ENCODE measurements at regions not wholly inside any gene's neighbourhood (a gene's known extent, or its start where the extent isn't known, plus 50 kb on each side); places are given as distances from the start of the nearest gene placed in this dataset.

GRCh38 chr18:78422336-78422735 is 557.3 kb upstream of the SALL3 start:
- H3K27me3 ChIP-seq, result no peaks in the 10 kb centered on the region
- H3K9me3 ChIP-seq, result no peaks in the 10 kb centered on the region
- 59 to 79% methylated on average over 4 to 7 of the region's 7 CpGs for WGBS, 2 donors (ENCODE audit: low coverage in 1 of 2)
- TF ChIP-seq POLR2AphosphoS5 (IDR thresholded peaks at IDR 0.05), result no peak
- intact Hi-C loops (cut with DNase I; ENCODE audit: low total_unique reads) (no loop called here), in situ Hi-C loops (cut with MboI; ENCODE audit: low pct_ligation_motif_present in 1 of 4, low pct_unique_long_range_greater_than_20kb in 1 of 4, low sequenced_read_pairs in 3 of 4) (no loop called here)
- no peaks in the 10 kb centered on the region for H3K4me1 ChIP-seq
- no peaks in the 10 kb centered on the region for H3K36me3 ChIP-seq
- DNase-seq, result no peak
- H3K27ac ChIP-seq, result no peak overlapping the region
- H3K4me3 ChIP-seq, result no peak overlapping the region

GRCh38 chr18:78423811-78424210 is 555.8 kb upstream of the SALL3 start:
- no peak overlapping the region for H3K27ac ChIP-seq
- in situ Hi-C loops (cut with MboI; ENCODE audit: low pct_ligation_motif_present in 1 of 4, low pct_unique_long_range_greater_than_20kb in 1 of 4, low sequenced_read_pairs in 3 of 4) (no loop called here), intact Hi-C loops (cut with DNase I; ENCODE audit: low total_unique reads) (no loop called here)
- H3K36me3 ChIP-seq, result no peaks in the 10 kb centered on the region
- no peaks in the 10 kb centered on the region for H3K27me3 ChIP-seq
- 68 to 87% methylated on average over 12 of the region's 12 CpGs for WGBS, 2 donors (ENCODE audit: low coverage in 1 of 2)
- no peaks in the 10 kb centered on the region for H3K9me3 ChIP-seq
- no peak for DNase-seq
- H3K4me3 ChIP-seq, result no peak overlapping the region
- no peak for TF ChIP-seq POLR2AphosphoS5 (IDR thresholded peaks at IDR 0.05)
- no peak for TF ChIP-seq EP300 (IDR thresholded peaks at IDR 0.05; ENCODE audit: low read depth)
- H3K4me1 ChIP-seq, result no peaks in the 10 kb centered on the region

- H3K27ac ChIP-seq, result no peak overlapping the region
- H3K9me3 ChIP-seq, result no peaks in the 10 kb centered on the region
- in situ Hi-C loops (cut with MboI; ENCODE audit: low pct_ligation_motif_present in 1 of 4, low pct_unique_long_range_greater_than_20kb in 1 of 4, low sequenced_read_pairs in 3 of 4), result no loop called here
- no peaks in the 10 kb centered on the region for H3K4me1 ChIP-seq
- TF ChIP-seq POLR2A (IDR thresholded peaks at IDR 0.05) (no peak), CTCF (IDR thresholded peaks at IDR 0.05) (no peak), POLR2AphosphoS5 (IDR thresholded peaks at IDR 0.05) (no peak), EP300 (IDR thresholded peaks at IDR 0.05; ENCODE audit: low read depth) (no peak)
- 62 to 67% methylated on average over 2 to 7 of the region's 7 CpGs for WGBS, 2 donors (ENCODE audit: low coverage in 1 of 2)
- intact Hi-C loops (cut with DNase I; ENCODE audit: low total_unique reads), result no loop called here
- no peaks in the 10 kb centered on the region for H3K27me3 ChIP-seq
- no peak overlapping the region for H3K4me3 ChIP-seq
- no peak for DNase-seq
- no peaks in the 10 kb centered on the region for H3K36me3 ChIP-seq
Observed at GRCh38 chr18:78424403-78425018, 555.1 kb upstream of the SALL3 start.

GRCh38 chr18:78425019-78425412 is 554.6 kb upstream of the SALL3 start:
- intact Hi-C loops (cut with DNase I; ENCODE audit: low total_unique reads) (no loop called here), in situ Hi-C loops (cut with MboI; ENCODE audit: low pct_ligation_motif_present in 1 of 4, low pct_unique_long_range_greater_than_20kb in 1 of 4, low sequenced_read_pairs in 3 of 4) (no loop called here)
- WGBS, 2 donors (ENCODE audit: low coverage in 1 of 2), result 63 to 69% methylated on average over 2 of the region's 2 CpGs
- no peak overlapping the region for H3K4me3 ChIP-seq
- no peaks in the 10 kb centered on the region for H3K36me3 ChIP-seq
- no peaks in the 10 kb centered on the region for H3K4me1 ChIP-seq
- no peak for TF ChIP-seq EP300 (IDR thresholded peaks at IDR 0.05; ENCODE audit: low read depth)
- TF ChIP-seq POLR2AphosphoS5 (IDR thresholded peaks at IDR 0.05), result no peak
- TF ChIP-seq CTCF (IDR thresholded peaks at IDR 0.05), result no peak
- no peak for TF ChIP-seq POLR2A (IDR thresholded peaks at IDR 0.05)
- DNase-seq, result no peak
- no peaks in the 10 kb centered on the region for H3K9me3 ChIP-seq
- no peaks in the 10 kb centered on the region for H3K27me3 ChIP-seq
- H3K27ac ChIP-seq, result no peak overlapping the region

DNA sequence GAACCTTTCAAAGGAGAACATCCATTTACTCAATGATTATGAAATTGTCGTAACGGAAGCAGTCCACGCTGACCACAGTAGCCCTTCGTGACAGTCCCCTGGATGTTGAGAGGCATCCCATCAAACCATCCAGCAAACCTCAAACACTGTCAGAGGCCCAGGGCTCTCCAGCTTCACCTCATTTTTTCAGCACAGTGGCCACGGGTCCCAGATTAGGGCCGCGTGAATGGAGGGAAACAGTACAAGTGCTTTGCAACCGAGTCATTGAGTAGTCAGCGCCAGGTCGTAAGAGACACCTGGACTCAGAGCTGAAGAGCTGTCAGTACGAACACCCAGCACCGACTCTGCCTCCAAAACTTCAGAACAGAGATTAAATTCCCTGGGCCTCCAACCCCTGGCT is 552.5 kb upstream of the SALL3 start:
- in situ Hi-C loops (cut with MboI; ENCODE audit: low pct_ligation_motif_present in 1 of 4, low pct_unique_long_range_greater_than_20kb in 1 of 4, low sequenced_read_pairs in 3 of 4) (no loop called here), intact Hi-C loops (cut with DNase I; ENCODE audit: low total_unique reads) (no loop called here)
- TF ChIP-seq EP300 (IDR thresholded peaks at IDR 0.05; ENCODE audit: low read depth) (no peak), CTCF (IDR thresholded peaks at IDR 0.05) (no peak), POLR2AphosphoS5 (IDR thresholded peaks at IDR 0.05) (no peak), POLR2A (IDR thresholded peaks at IDR 0.05) (no peak)
- Histone ChIP-seq H3K9me3 (no peaks in the 10 kb centered on the region), H3K27ac (no peak overlapping the region), H3K4me3 (no peak overlapping the region), H3K27me3 (no peaks in the 10 kb centered on the region), H3K36me3 (no peaks in the 10 kb centered on the region), H3K4me1 (no peaks in the 10 kb centered on the region)
- DNase-seq, result no peak
- 90 to 92% methylated on average over 7 to 12 of the region's 12 CpGs for WGBS, 2 donors (ENCODE audit: low coverage in 1 of 2)
